Lower lobe of right lung (tissue), 2 donors: ENCODE measurements at regions not wholly inside any gene's neighbourhood (a gene's known extent, or its start where the extent isn't known, plus 50 kb on each side); places are given as distances from the start of the nearest gene placed in this dataset.

Source experiments
- ATAC-seq, 2 donors: fragments of 200-7000 bp; cut with Tn5 transposase; one replicate each; pipeline ENCODE4 v1.9.1; 2020 to 2022; ENCODE audit warnings: mild to moderate bottlenecking in 2 of 2, moderate library complexity in 2 of 2
- DNase-seq: peaks from one replicate; pipeline ENCODE4 v3.0.0-alpha.2; 2020
- H3K27ac ChIP-seq: fragments of 200-600 bp; one replicate; pipeline ENCODE4 v1.8.0; 2022
- H3K27me3 ChIP-seq: fragments of 200-600 bp; one replicate; pipeline ENCODE4 v1.8.0; 2022; ENCODE audit warnings: low read depth
- H3K36me3 ChIP-seq: fragments of 200-600 bp; one replicate; pipeline ENCODE4 v1.8.0; 2022; ENCODE audit warnings: mild to moderate bottlenecking
- H3K4me1 ChIP-seq: fragments of 200-600 bp; one replicate; pipeline ENCODE4 v1.8.0; 2022
- H3K4me3 ChIP-seq: fragments of 200-600 bp; one replicate; pipeline ENCODE4 v1.8.0; 2022; ENCODE audit warnings: mild to moderate bottlenecking
- H3K9me3 ChIP-seq: fragments of 200-600 bp; one replicate; pipeline ENCODE4 v1.8.0; 2022
- CTCF ChIP-seq: fragments of 200-600 bp; IDR thresholded peaks from one replicate; pipeline ENCODE4 v1.8.0; 2022; ENCODE audit warnings: antibody characterized with exemption, mild to moderate bottlenecking
- intact Hi-C: fragments of 100-400 bp; cut with DNase I; formaldehyde crosslinking; loops from one replicate; pipeline ENCODE4 v1.11.0; 2022
- donor health status: DM: no; HTN: yes; CAD: no; lungs with severe emphysema.

- no peak overlapping the region for H3K4me3 ChIP-seq
- DNase-seq (no peak), ATAC-seq (no peak)
- no peak overlapping the region for H3K27ac ChIP-seq
- intact Hi-C loops = no loop called here
- no peaks in the 10 kb centered on the region for H3K9me3 ChIP-seq
- H3K36me3 ChIP-seq = no peaks in the 10 kb centered on the region
- TF ChIP-seq CTCF = no peak
- H3K4me1 ChIP-seq = peaks cover 23% of the 10 kb centered on the region
- H3K27me3 ChIP-seq = no peaks in the 10 kb centered on the region
Measured at GRCh38 chr3:57009802-57010201, 50.7 kb upstream of the SPATA12 start.

GRCh38 chr3:57009367-57009766 is 51.1 kb upstream of the SPATA12 start:
- ATAC-seq (no peak), DNase-seq (no peak)
- H3K36me3 ChIP-seq = no peaks in the 10 kb centered on the region
- H3K27ac ChIP-seq = no peak overlapping the region
- no peak overlapping the region for H3K4me3 ChIP-seq
- no peaks in the 10 kb centered on the region for H3K9me3 ChIP-seq
- H3K27me3 ChIP-seq = no peaks in the 10 kb centered on the region
- TF ChIP-seq CTCF = no peak
- H3K4me1 ChIP-seq = peaks cover 23% of the 10 kb centered on the region
- intact Hi-C loops = no loop called here

- no peak overlapping the region for H3K4me3 ChIP-seq
- ATAC-seq (peak; percentile 83 to 86), DNase-seq (peak; percentile 45)
- H3K4me1 ChIP-seq = peaks cover 23% of the 10 kb centered on the region
- H3K9me3 ChIP-seq = no peaks in the 10 kb centered on the region
- H3K27me3 ChIP-seq = no peaks in the 10 kb centered on the region
- no peaks in the 10 kb centered on the region for H3K36me3 ChIP-seq
- intact Hi-C loops = no loop called here
- H3K27ac ChIP-seq = peak overlapping the region; percentile 56
- TF ChIP-seq CTCF = no peak
Measured at GRCh38 chr3:57007521-57008460, 52.7 kb upstream of the SPATA12 start.

- peak; percentile 20 for TF ChIP-seq CTCF
- DNase-seq = peak; percentile 28
- H3K27ac ChIP-seq = peak overlapping the region; percentile 27
- H3K36me3 ChIP-seq = no peaks in the 10 kb centered on the region
- intact Hi-C loops = no loop called here
- H3K27me3 ChIP-seq = no peaks in the 10 kb centered on the region
- peak; percentile 66 to 71 for ATAC-seq
- no peaks in the 10 kb centered on the region for H3K9me3 ChIP-seq
- peaks cover 23% of the 10 kb centered on the region for H3K4me1 ChIP-seq
- no peak overlapping the region for H3K4me3 ChIP-seq
Measured at GRCh38 chr3:57006949-57007419, 53.5 kb upstream of the SPATA12 start.

GRCh38 chr3:57006179-57006657 is 54.2 kb upstream of the SPATA12 start:
- Histone ChIP-seq H3K27me3 (no peaks in the 10 kb centered on the region), H3K4me1 (peaks cover 23% of the 10 kb centered on the region), H3K27ac (no peak overlapping the region), H3K9me3 (no peaks in the 10 kb centered on the region), H3K4me3 (no peak overlapping the region), H3K36me3 (no peaks in the 10 kb centered on the region)
- ATAC-seq = no peak
- no peak for TF ChIP-seq CTCF
- no peak for DNase-seq
- intact Hi-C loops = no loop called here
